ENCODE measurements at regions not wholly inside any gene's neighbourhood (a gene's known extent, or its start where the extent isn't known, plus 50 kb on each side); places are given as distances from the start of the nearest gene placed in this dataset.
A peak's percentile ranks its signal among the peaks of the same experiment; 100 is the strongest.

GRCh38 chr4:60189286-60189685, 1010.8 kb upstream of the ADGRL3 start:
- TF ChIP-seq CTCF (IDR thresholded peaks at IDR 0.05): no peak
- no peak for DNase-seq (ENCODE audit: low spot score)
- Histone ChIP-seq H3K4me3 (no peak overlapping the region), H3K4me1 (no peaks in the 10 kb centered on the region), H3K9me3 (peaks cover 0 to 7% of the 10 kb centered on the region in 2 donors), H3K36me3 (no peaks in the 10 kb centered on the region), H3K27ac (no peak overlapping the region), H3K27me3 (no peaks in the 10 kb centered on the region)

GRCh38 chr4:60194214-60194613, 1005.9 kb upstream of the ADGRL3 start:
- DNase-seq (ENCODE audit: low spot score): no peak
- Histone ChIP-seq H3K4me3 (no peak overlapping the region), H3K27me3 (no peaks in the 10 kb centered on the region), H3K4me1 (no peaks in the 10 kb centered on the region), H3K9me3 (peaks cover 0 to 7% of the 10 kb centered on the region in 2 donors), H3K36me3 (no peaks in the 10 kb centered on the region), H3K27ac (no peak overlapping the region)
- TF ChIP-seq CTCF (IDR thresholded peaks at IDR 0.05): no peak

DNA sequence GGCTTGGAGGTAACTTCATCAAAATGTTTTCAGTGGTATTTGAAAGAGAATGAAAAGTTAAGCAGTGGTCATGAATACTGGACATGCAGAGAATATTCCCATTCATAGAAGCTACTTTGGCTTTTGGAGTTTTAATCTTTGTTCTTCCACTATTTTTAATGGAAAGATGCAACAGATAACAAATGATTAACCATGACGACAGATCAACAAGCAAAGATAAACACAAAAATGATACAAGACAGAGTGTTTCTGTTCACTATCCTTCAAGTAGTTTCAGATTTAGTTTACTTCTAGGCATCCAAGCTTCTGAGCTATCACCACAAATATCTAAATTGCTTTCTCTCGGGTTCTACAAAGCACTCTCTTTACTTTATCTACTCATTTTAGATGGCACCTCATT, 1004.9 kb upstream of the ADGRL3 start:
- no peak for DNase-seq (ENCODE audit: low spot score)
- Histone ChIP-seq H3K4me1 (no peaks in the 10 kb centered on the region), H3K27ac (no peak overlapping the region), H3K4me3 (no peak overlapping the region), H3K9me3 (peaks cover 0 to 7% of the 10 kb centered on the region in 2 donors), H3K36me3 (no peaks in the 10 kb centered on the region), H3K27me3 (no peaks in the 10 kb centered on the region)
- TF ChIP-seq CTCF (IDR thresholded peaks at IDR 0.05): no peak

DNA sequence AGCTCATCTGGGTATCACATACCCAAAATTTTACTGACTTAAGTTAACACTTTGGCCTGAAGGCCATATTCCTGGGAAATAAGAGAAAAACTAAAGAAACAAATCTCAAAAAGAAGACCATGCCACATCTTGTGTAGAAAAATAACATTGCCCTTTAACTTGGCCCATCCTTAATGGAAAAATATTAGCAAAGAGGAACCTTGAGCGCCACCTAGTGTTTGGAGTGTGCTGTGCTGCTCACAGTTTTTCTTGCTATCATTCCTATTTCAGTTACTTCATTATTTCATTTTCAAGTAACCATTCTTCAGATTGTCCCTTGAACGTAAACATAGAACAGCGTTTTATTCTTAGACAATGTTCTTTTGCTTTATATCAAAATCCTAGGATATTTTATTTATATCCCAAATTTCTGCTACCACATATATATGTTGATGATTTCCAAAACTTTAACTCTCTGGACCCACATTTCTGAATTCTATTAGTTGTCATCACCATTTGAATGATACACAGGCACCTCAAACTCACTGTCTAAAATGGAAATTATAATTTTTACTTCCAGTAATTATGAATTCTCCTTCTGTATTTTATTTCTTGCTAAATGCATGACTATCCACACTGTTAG, 999.0 kb upstream of the ADGRL3 start:
- no peak overlapping the region for H3K27ac ChIP-seq
- no peaks in the 10 kb centered on the region for H3K36me3 ChIP-seq
- DNase-seq (ENCODE audit: low spot score): no peak
- H3K4me3 ChIP-seq: no peak overlapping the region
- H3K27me3 ChIP-seq: no peaks in the 10 kb centered on the region
- no peaks in the 10 kb centered on the region for H3K9me3 ChIP-seq
- peak; percentile 73 to 86 for TF ChIP-seq CTCF (IDR thresholded peaks at IDR 0.05)
- H3K4me1 ChIP-seq: no peaks in the 10 kb centered on the region

DNA sequence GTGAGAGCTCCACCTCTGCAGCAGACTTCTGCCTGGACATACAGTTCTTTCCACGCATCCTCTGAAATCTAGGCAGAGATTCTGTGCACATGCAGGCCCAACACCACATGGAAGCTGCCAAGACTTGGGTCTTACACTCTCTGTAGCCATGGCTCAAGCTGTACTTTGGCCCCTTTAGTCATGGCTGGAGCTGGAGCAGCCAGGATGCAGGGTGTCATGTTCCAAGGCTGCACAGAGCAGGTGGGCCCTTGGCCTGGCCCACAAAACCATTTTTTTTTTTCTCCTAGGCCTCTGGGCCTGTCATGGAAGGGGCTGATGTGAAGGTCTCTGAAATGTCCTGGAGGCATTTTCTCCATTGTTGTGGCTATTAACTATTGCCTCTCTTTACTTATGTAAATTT, 990.5 kb upstream of the ADGRL3 start:
- H3K9me3 ChIP-seq: no peaks in the 10 kb centered on the region
- no peaks in the 10 kb centered on the region for H3K27me3 ChIP-seq
- no peak for TF ChIP-seq CTCF (IDR thresholded peaks at IDR 0.05)
- H3K4me1 ChIP-seq: no peaks in the 10 kb centered on the region
- no peaks in the 10 kb centered on the region for H3K36me3 ChIP-seq
- DNase-seq (ENCODE audit: low spot score): no peak
- H3K27ac ChIP-seq: no peak overlapping the region
- H3K4me3 ChIP-seq: no peak overlapping the region

DNA sequence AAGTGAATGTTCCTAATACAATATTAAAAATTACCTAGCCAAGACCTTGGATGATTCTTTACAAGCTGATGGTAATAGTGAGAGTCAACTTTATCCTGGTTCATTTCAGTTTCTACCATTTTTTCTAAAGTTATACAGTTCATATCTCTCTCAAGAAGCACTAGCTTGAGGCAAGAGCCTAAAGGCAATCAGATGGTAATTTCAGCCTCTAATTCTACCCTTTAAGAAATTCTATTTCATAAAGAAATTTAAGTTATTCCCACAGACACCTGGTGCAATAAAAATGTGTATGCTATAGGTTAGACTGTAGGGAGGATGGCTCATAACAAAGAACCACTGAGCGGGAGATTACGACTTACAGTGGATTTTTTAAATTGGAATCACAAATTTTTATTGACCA, 984.2 kb upstream of the ADGRL3 start:
- DNase-seq (ENCODE audit: low spot score): no peak
- Histone ChIP-seq H3K36me3 (no peaks in the 10 kb centered on the region), H3K27ac (no peak overlapping the region), H3K4me3 (no peak overlapping the region), H3K9me3 (no peaks in the 10 kb centered on the region), H3K27me3 (no peaks in the 10 kb centered on the region), H3K4me1 (no peaks in the 10 kb centered on the region)
- no peak for TF ChIP-seq CTCF (IDR thresholded peaks at IDR 0.05)

Data from right atrium auricular region (tissue), 2 donors.